B cell (primary cell): ENCODE measurements at regions not wholly inside any gene's neighbourhood (a gene's known extent, or its start where the extent isn't known, plus 50 kb on each side); places are given as distances from the start of the nearest gene placed in this dataset.
"Not testable (repeated sequence)": the region's sequence is repeated elsewhere in the genome, so short reads cannot be mapped to it uniquely, and the experiment has no call there.

Source experiments
- ATAC-seq: fragments of 200-7000 bp; cut with Tn5 transposase; one replicate; pipeline ENCODE4 v1.10.0; 2021; ENCODE audit warnings: low read depth, mild to moderate bottlenecking, moderate number of reproducible peaks, moderate library complexity
- CTCF ChIA-PET: fragments of 350-600 bp; sonication (Branson Sonifier 250); formaldehyde crosslinking; loops from one replicate; lab custom pipeline; 2021; ENCODE audit warnings: antibody characterized with exemption, inconsistent platforms; lab: Charles Lee
- POLR2A ChIA-PET: fragments of 350-600 bp; sonication (Branson Sonifier 250); formaldehyde crosslinking; loops from one replicate; lab custom pipeline; 2021; ENCODE audit warnings: antibody characterized with exemption; lab: Charles Lee
- DNase-seq: peaks from one replicate; pipeline ENCODE4 v3.0.0; 2013
- H2AFZ ChIP-seq: 2 replicates; pipeline ENCODE4 v1.6.1; 2012; ENCODE audit warnings: mild to moderate bottlenecking, low read depth, low read length; ENCODE audit not compliant: insufficient read depth, poor library complexity, severe bottlenecking
- H3K27ac ChIP-seq, 2 donors: 1 replicate in 1 of 2; 2 replicates in 1 of 2; pipeline ENCODE4 v1.5.1; 2012 to 2013; ENCODE audit warnings: low read length in 2 of 2, mild to moderate bottlenecking in 2 of 2, moderate library complexity in 1 of 2
- H3K27me3 ChIP-seq, 4 experiments: fragments of 200-600 bp in 1 of 4; sonication (generic) in 1 of 4; replicated peaks in 1 of 4; 1 replicate in 2 of 4; 2 replicates in 2 of 4; pipeline versions ENCODE4 v1.6.1 to v1.7.0; 2013 to 2016; ENCODE audit warnings: low read length in 3 of 4, mild to moderate bottlenecking in 2 of 4, mixed read lengths in 1 of 4, moderate library complexity in 1 of 4; ENCODE audit not compliant: insufficient read depth in 4 of 4, control insufficient read depth in 3 of 4; ENCODE audit errors: control extremely low read depth in 1 of 4
- H3K36me3 ChIP-seq, 2 experiments: replicated peaks in 1 of 2; 1 replicate in 1 of 2; 2 replicates in 1 of 2; pipeline versions ENCODE4 v1.6.1 to v1.7.1; 2013; ENCODE audit warnings: low read length in 1 of 2; ENCODE audit not compliant: insufficient read depth in 2 of 2, control insufficient read depth in 1 of 2; ENCODE audit errors: control extremely low read depth in 1 of 2, extremely low read depth in 1 of 2
- H3K4me1 ChIP-seq, 2 donors: fragments of 200-600 bp in 1 of 2; sonication (generic) in 1 of 2; 1 replicate in 1 of 2; 2 replicates in 1 of 2; pipeline versions ENCODE4 v1.5.1 to v1.6.1; 2013 to 2017; ENCODE audit warnings: low read length in 2 of 2; ENCODE audit not compliant: control insufficient read depth in 2 of 2, insufficient read depth in 2 of 2
- H3K4me2 ChIP-seq: replicated peaks from 2 replicates; pipeline ENCODE3; 2012; ENCODE audit warnings: mild to moderate bottlenecking, low read depth, low read length; ENCODE audit not compliant: poor library complexity, severe bottlenecking
- H3K4me3 ChIP-seq, 5 experiments: fragments of 200-600 bp in 1 of 5; sonication (generic) in 1 of 5; 1 replicate in 3 of 5; 2 replicates in 2 of 5; pipeline versions ENCODE4 v1.5.1 to v1.7.0; 2011 to 2016; ENCODE audit warnings: low read length in 4 of 5, mild to moderate bottlenecking in 4 of 5, low read depth in 2 of 5, control low read depth in 1 of 5, moderate library complexity in 1 of 5; ENCODE audit not compliant: insufficient read depth in 1 of 5; ENCODE audit errors: control extremely low read depth in 1 of 5, extremely low read depth in 1 of 5
- H3K79me2 ChIP-seq: fragments of 200-600 bp; sonication (generic); one replicate; pipeline ENCODE4 v1.6.0; 2016; ENCODE audit warnings: low read length; ENCODE audit not compliant: control insufficient read depth, insufficient read depth
- H3K9ac ChIP-seq: fragments of 200-600 bp; sonication (generic); 2 replicates; pipeline ENCODE4 v1.6.1; 2017; ENCODE audit warnings: mild to moderate bottlenecking, low read length, moderate library complexity
- H3K9me3 ChIP-seq, 3 donors: one replicate each; pipeline versions ENCODE4 v1.6.1 to v1.7.1; 2013; ENCODE audit warnings: low read length in 2 of 3; ENCODE audit not compliant: control insufficient read depth in 2 of 3, insufficient read depth in 1 of 3; ENCODE audit errors: control extremely low read depth in 1 of 3
- H4K20me1 ChIP-seq: 2 replicates; pipeline ENCODE4 v1.6.0; 2012; ENCODE audit warnings: mild to moderate bottlenecking, low read length; ENCODE audit not compliant: insufficient read depth, control insufficient read depth, poor library complexity, severe bottlenecking
- H3K27ac Mint-ChIP-seq: one replicate; pipeline ENCODE4 v1.8.0; 2021; ENCODE audit warnings: mixed read lengths
- H3K27me3 Mint-ChIP-seq: one replicate; pipeline ENCODE4 v1.8.0; 2021; ENCODE audit warnings: mixed read lengths
- H3K4me1 Mint-ChIP-seq: one replicate; pipeline ENCODE4 v1.8.0; 2021; ENCODE audit warnings: mixed read lengths
- H3K4me3 Mint-ChIP-seq: one replicate; pipeline ENCODE4 v1.8.0; 2021; ENCODE audit warnings: mixed read lengths
- H3K9me3 Mint-ChIP-seq: one replicate; pipeline ENCODE4 v1.8.0; 2022; ENCODE audit warnings: mixed read lengths; ENCODE audit not compliant: insufficient read depth
- EZH2 ChIP-seq: IDR thresholded peaks from 2 replicates; pipeline ENCODE4 v1.6.1; 2012; ENCODE audit warnings: borderline replicate concordance, low read depth, mild to moderate bottlenecking, moderate library complexity, low read length; ENCODE audit not compliant: insufficient read depth, poor library complexity, severe bottlenecking
- WGBS: methylation state at CpG from one replicate; pipeline ENCODE4 v1.1.5; 2013; ENCODE audit warnings: missing lambda C conversion rate; ENCODE audit not compliant: insufficient coverage; 5-methylcytosine and 5-hydroxymethylcytosine counted together
- intact Hi-C: fragments of 100-400 bp; cut with micrococcal nuclease; formaldehyde crosslinking; loops from one replicate; pipeline ENCODE4 v1.10.0; 2022
- TF ChIP-seq, protein P1 (sequence below): fragments of 200-600 bp; IDR thresholded peaks from one replicate; pipeline ENCODE4 v1.8.0; 2022; ENCODE audit warnings: antibody characterized with exemption, mild to moderate bottlenecking

DNA sequence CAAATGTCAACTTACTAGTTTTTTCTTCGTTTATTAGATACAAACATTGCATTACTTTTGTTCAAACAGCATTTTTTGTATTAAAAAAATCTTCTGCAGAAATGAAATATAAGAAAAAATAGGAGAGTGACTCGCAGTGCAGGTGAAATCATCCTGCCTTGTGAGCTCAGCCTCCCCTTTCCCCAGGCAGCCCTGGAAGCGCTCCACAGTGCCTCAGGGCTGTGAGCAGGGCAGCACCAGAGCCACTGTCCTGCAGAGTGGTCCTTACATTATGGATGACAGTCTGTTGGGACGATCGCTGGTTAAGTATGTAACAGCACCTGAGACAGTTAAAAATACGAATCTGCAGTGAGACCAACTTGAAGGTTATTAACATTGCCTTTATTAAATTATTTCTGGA, 695.4 kb upstream of the POM121L12 start:
- Mint-ChIP-seq H3K4me1 (no peaks in the 10 kb centered on the region), H3K27me3 (no peaks in the 10 kb centered on the region), H3K9me3 (no peaks in the 10 kb centered on the region), H3K4me3 (no peak overlapping the region), H3K27ac (no peak overlapping the region)
- H3K9me3 ChIP-seq: peaks cover 0 to 13% (median 0%) of the 10 kb centered on the region in 3 donors
- H3K27me3 ChIP-seq: no peaks in the 10 kb centered on the region
- no peaks in the 10 kb centered on the region for H4K20me1 ChIP-seq
- CTCF ChIA-PET: no interaction called here
- WGBS: 88% methylated on average over 1 of the region's 6 CpGs
- no peak overlapping the region for H3K9ac ChIP-seq
- no peak overlapping the region for H2AFZ ChIP-seq
- intact Hi-C loops: no loop called here
- POLR2A ChIA-PET: no interaction called here
- no peak overlapping the region for H3K4me2 ChIP-seq
- H3K4me1 ChIP-seq: no peaks in the 10 kb centered on the region
- ATAC-seq (no peak), DNase-seq (no peak)
- no peak for TF ChIP-seq EZH2
- TF ChIP-seq, protein P1, sequence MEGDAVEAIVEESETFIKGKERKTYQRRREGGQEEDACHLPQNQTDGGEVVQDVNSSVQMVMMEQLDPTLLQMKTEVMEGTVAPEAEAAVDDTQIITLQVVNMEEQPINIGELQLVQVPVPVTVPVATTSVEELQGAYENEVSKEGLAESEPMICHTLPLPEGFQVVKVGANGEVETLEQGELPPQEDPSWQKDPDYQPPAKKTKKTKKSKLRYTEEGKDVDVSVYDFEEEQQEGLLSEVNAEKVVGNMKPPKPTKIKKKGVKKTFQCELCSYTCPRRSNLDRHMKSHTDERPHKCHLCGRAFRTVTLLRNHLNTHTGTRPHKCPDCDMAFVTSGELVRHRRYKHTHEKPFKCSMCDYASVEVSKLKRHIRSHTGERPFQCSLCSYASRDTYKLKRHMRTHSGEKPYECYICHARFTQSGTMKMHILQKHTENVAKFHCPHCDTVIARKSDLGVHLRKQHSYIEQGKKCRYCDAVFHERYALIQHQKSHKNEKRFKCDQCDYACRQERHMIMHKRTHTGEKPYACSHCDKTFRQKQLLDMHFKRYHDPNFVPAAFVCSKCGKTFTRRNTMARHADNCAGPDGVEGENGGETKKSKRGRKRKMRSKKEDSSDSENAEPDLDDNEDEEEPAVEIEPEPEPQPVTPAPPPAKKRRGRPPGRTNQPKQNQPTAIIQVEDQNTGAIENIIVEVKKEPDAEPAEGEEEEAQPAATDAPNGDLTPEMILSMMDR: no peak
- no peak overlapping the region for H3K4me3 ChIP-seq
- H3K36me3 ChIP-seq: no peaks in the 10 kb centered on the region
- H3K27ac ChIP-seq: no peak overlapping the region
- no peaks in the 10 kb centered on the region for H3K79me2 ChIP-seq

DNA sequence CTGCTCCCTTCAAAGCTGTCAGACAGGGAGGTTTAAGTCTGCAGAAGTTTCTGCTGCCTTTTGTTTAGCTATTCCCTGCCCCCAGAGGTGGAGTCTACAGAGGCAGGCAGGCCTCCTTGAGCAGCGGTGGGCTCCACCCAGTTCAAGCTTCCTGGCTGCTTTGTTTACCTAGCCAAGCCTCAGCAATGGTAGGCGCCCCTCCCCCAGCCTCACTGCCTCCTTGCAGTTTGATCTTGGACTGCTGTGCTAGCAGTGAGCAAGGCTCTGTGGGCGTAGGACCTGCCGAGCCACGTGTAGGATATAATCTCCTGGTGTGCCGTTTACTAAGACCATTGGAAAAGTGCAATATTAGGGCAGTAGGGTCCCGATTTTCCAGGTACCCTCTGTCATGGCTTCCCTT, 707.1 kb upstream of the POM121L12 start:
- WGBS: 80% methylated on average over 2 of the region's 7 CpGs
- H3K4me3 Mint-ChIP-seq, H3K27me3 ChIP-seq, H3K27ac Mint-ChIP-seq, H3K36me3 ChIP-seq, H3K27ac ChIP-seq, H3K79me2 ChIP-seq, H4K20me1 ChIP-seq, POLR2A ChIA-PET, H2AFZ ChIP-seq, H3K4me1 Mint-ChIP-seq, H3K9me3 Mint-ChIP-seq, H3K4me3 ChIP-seq, H3K4me1 ChIP-seq, H3K4me2 ChIP-seq, H3K9me3 ChIP-seq, H3K9ac ChIP-seq, ATAC-seq, DNase-seq, H3K27me3 Mint-ChIP-seq, CTCF ChIA-PET, intact Hi-C loops: not testable (repeated sequence)
